ENCODE measurements at regions not wholly inside any gene's neighbourhood (a gene's known extent, or its start where the extent isn't known, plus 50 kb on each side); places are given as distances from the start of the nearest gene placed in this dataset.
A peak's percentile ranks its signal among the peaks of the same experiment; 100 is the strongest.

GRCh38 chr2:8541223-8541622 is 140.6 kb upstream of the ID2 start:
- DNase-seq = no peak

GRCh38 chr2:8541636-8542035 is 140.2 kb upstream of the ID2 start:
- no peak for DNase-seq

- no peak for DNase-seq
These were observed 139.3 kb upstream of the ID2 start for GRCh38 chr2:8542381-8543059.

GRCh38 chr2:8543060-8543382 is 138.8 kb upstream of the ID2 start:
- no peak for DNase-seq

GRCh38 chr2:8543383-8544170 is 138.3 kb upstream of the ID2 start:
- DNase-seq = no peak

- DNase-seq = no peak
These were observed 137.6 kb upstream of the ID2 start for GRCh38 chr2:8544171-8544785.

GRCh38 chr2:8544786-8545694 is 136.8 kb upstream of the ID2 start:
- peak; percentile 23 for DNase-seq

GRCh38 chr2:8545695-8546611 is 135.9 kb upstream of the ID2 start:
- no peak for DNase-seq

- DNase-seq = no peak
These were observed 135.1 kb upstream of the ID2 start for GRCh38 chr2:8546612-8547283.

- DNase-seq = no peak
These were observed 134.4 kb upstream of the ID2 start for GRCh38 chr2:8547284-8548064.

- DNase-seq = no peak
These were observed 133.7 kb upstream of the ID2 start for GRCh38 chr2:8548065-8548618.

GRCh38 chr2:8548619-8549150 is 133.2 kb upstream of the ID2 start:
- no peak for DNase-seq

GRCh38 chr2:8549273-8549922 is 132.5 kb upstream of the ID2 start:
- no peak for DNase-seq

- DNase-seq = no peak
These were observed 131.9 kb upstream of the ID2 start for GRCh38 chr2:8549942-8550341.

- DNase-seq = no peak
These were observed 131.4 kb upstream of the ID2 start for GRCh38 chr2:8550481-8550880.

- no peak for DNase-seq
These were observed 130.8 kb upstream of the ID2 start for GRCh38 chr2:8550937-8551621.

GRCh38 chr2:8551622-8552074 is 130.2 kb upstream of the ID2 start:
- no peak for DNase-seq

- DNase-seq = no peak
These were observed 129.5 kb upstream of the ID2 start for GRCh38 chr2:8552293-8552801.

- no peak for DNase-seq
These were observed 128.2 kb upstream of the ID2 start for GRCh38 chr2:8553643-8554042.
